ENCODE measurements at regions not wholly inside any gene's neighbourhood (a gene's known extent, or its start where the extent isn't known, plus 50 kb on each side); places are given as distances from the start of the nearest gene placed in this dataset.

DNA sequence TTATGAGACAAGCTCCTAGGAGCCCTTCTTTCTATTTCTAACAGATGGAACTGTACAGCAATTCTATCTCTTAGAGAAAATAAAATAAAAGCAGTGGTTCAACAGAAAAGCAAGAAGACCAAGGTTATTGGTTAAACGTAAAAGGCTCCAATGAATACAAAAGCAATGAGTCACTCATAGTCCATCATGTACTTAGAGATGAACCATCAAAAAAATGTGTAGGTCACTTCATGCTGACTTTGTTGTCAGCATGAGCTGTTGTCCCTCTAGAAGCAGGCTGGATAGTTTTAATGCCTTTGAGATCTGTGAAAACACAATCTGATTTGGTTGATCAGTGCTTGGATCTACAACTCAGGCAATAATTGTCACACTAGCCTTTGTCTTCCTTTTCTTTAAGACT, 378.6 kb upstream of the ANXA10 start:
- Histone ChIP-seq H3K4me3 (ENCODE audit: extremely low read depth in 1 of 4, insufficient read depth in 2 of 4, low read depth in 3 of 4, low read length in 4 of 4) (no peak overlapping the region), H3K27ac (ENCODE audit: low read depth, low read length) (no peak overlapping the region), H3K27me3 (replicated peaks in 1 of 4; ENCODE audit: control insufficient read depth in 3 of 4, extremely low read depth in 1 of 4, insufficient read depth in 3 of 4, low read length in 3 of 4) (no peaks in the 10 kb centered on the region), H2BK12ac (ENCODE audit: low read depth, low read length) (no peak overlapping the region), H2BK5ac (ENCODE audit: low read depth, low read length) (no peak overlapping the region), H3K56ac (replicated peaks; ENCODE audit: insufficient read length, low read depth, low read length) (no peak overlapping the region), H3K4ac (replicated peaks; ENCODE audit: insufficient read length, low read depth, low read length) (no peak overlapping the region), H4K91ac (replicated peaks; ENCODE audit: insufficient read length, low read length) (no peak overlapping the region), H3K4me2 (ENCODE audit: insufficient read depth in 1 of 2, low read depth in 2 of 2, low read length in 2 of 2) (no peak overlapping the region), H4K8ac (ENCODE audit: extremely low read depth, insufficient read depth, low read length) (no peak overlapping the region), H3K79me2 (ENCODE audit: control insufficient read depth in 1 of 2, insufficient read depth in 2 of 2, low read length in 2 of 2) (no peaks in the 10 kb centered on the region), H2AK5ac (ENCODE audit: low read depth, low read length) (no peak overlapping the region), H3K9ac (replicated peaks in 1 of 4; ENCODE audit: extremely low read depth in 1 of 4, low read depth in 3 of 4, low read length in 3 of 4) (no peak overlapping the region), H3K36me3 (ENCODE audit: control insufficient read depth in 2 of 4, insufficient read depth in 4 of 4, low read length in 3 of 4) (no peaks in the 10 kb centered on the region), H3K79me1 (ENCODE audit: low read depth, low read length) (no peaks in the 10 kb centered on the region), H2AFZ (ENCODE audit: low read length) (no peak overlapping the region), H2BK20ac (ENCODE audit: low read length) (no peak overlapping the region), H3K23me2 (ENCODE audit: low read depth, low read length) (no peaks in the 10 kb centered on the region), H3K18ac (ENCODE audit: extremely low read depth, low read length) (no peak overlapping the region), H4K5ac (ENCODE audit: insufficient read length, low read depth, low read length) (no peak overlapping the region), H4K20me1 (replicated peaks in 1 of 2; ENCODE audit: control insufficient read depth in 1 of 2, insufficient read depth in 2 of 2, low read length in 2 of 2) (no peaks in the 10 kb centered on the region), H3K4me1 (replicated peaks in 1 of 4; ENCODE audit: control insufficient read depth in 3 of 4, insufficient read depth in 4 of 4, low read length in 3 of 4) (no peaks in the 10 kb centered on the region), H3K9me3 (ENCODE audit: insufficient read depth in 2 of 2, low read depth in 1 of 2, low read length in 1 of 2) (no peaks in the 10 kb centered on the region), H3K23ac (ENCODE audit: insufficient read length) (no peak overlapping the region), H2BK15ac (ENCODE audit: low read length) (no peak overlapping the region), H3K14ac (ENCODE audit: insufficient read length) (no peak overlapping the region), H2BK120ac (replicated peaks; ENCODE audit: low read depth, low read length) (no peak overlapping the region)
- 95% methylated on average over 1 of the region's 1 CpG; no CpG with 5 or more reads in 1 of the 2 experiments for WGBS, 2 experiments (ENCODE audit: extremely low coverage in 1 of 2, insufficient coverage in 1 of 2, insufficient read length in 1 of 2, insufficient replicate concordance in 2 of 2, low coverage in 1 of 2, low lambda C conversion rate in 2 of 2, missing lambda C conversion rate in 1 of 2)
- DNase-seq (ENCODE audit: low read depth in 1 of 2, low spot score in 2 of 2) (no peak), FAIRE-seq (no peak)
- ChIA-PET CTCF (ENCODE audit: partially characterized antibody) (interaction anchor here (0.6 kb wide), 1 partner anchor 440 kb away, joined by 3 read pairs; no protein-coding TSS in a partner anchor), POLR2A (ENCODE audit: partially characterized antibody) (no interaction called here)
- TF ChIP-seq RXRA (IDR thresholded peaks at IDR 0.05; ENCODE audit: insufficient read depth, low read depth, low read length) (no peak), CEBPB (IDR thresholded peaks at IDR 0.05; ENCODE audit: low read depth, low read length) (no peak), PHF8 (conservative IDR thresholded peaks at IDR 0.05; ENCODE audit: low read depth, low read length) (no peak), MAFK (IDR thresholded peaks at IDR 0.05; ENCODE audit: low read depth, low read length) (no peak), BACH1 (IDR thresholded peaks at IDR 0.05; ENCODE audit: low read length) (no peak), CTCF (IDR thresholded peaks at IDR 0.05; ENCODE audit: control extremely low read depth in 1 of 3, insufficient read depth in 1 of 3, low read depth in 1 of 3, low read length in 3 of 3) (no peak), SAP30 (IDR thresholded peaks at IDR 0.05; ENCODE audit: insufficient read depth, insufficient replicate concordance, low read length) (no peak)
